Lower leg skin (tissue), 3 donors: ENCODE measurements at regions not wholly inside any gene's neighbourhood (a gene's known extent, or its start where the extent isn't known, plus 50 kb on each side); places are given as distances from the start of the nearest gene placed in this dataset.

ENCODE experiments used
- POLR2A ChIP-seq, 2 donors: fragments of 450-650 bp; IDR thresholded peaks; one replicate each; pipeline ENCODE4 v1.6.1; 2016 to 2017; ENCODE audit warnings: antibody characterized with exemption in 2 of 2, mild to moderate bottlenecking in 1 of 2, moderate library complexity in 1 of 2
- TF ChIP-seq, protein P1 (sequence below), 3 donors: fragments of 450-650 bp; IDR thresholded peaks; one replicate each; pipeline ENCODE4 v1.5.1; 2016; ENCODE audit warnings: antibody characterized with exemption in 3 of 3, mild to moderate bottlenecking in 3 of 3, moderate library complexity in 2 of 3

DNA sequence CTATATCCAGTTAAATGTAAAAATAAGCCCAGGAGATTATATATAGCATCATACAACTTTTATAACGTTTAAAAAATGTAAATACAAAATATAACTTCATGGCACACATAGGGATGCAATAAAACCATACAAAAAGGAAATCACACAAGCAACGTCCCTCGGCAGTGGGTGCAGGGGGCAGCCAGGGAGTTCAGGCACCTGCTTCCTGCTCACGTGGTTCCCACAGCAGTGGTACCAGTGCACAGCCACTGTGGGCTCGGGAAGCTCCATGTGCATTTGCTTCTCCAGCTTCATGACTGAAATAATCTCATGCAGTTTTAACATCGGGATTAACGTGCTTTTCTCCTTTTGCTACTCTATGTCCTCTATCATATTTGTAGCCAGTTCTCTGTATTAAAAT, 255.5 kb upstream of the CXCL12 start:
- no peak for TF ChIP-seq POLR2A (IDR thresholded peaks at IDR 0.05)
- TF ChIP-seq, protein P1, sequence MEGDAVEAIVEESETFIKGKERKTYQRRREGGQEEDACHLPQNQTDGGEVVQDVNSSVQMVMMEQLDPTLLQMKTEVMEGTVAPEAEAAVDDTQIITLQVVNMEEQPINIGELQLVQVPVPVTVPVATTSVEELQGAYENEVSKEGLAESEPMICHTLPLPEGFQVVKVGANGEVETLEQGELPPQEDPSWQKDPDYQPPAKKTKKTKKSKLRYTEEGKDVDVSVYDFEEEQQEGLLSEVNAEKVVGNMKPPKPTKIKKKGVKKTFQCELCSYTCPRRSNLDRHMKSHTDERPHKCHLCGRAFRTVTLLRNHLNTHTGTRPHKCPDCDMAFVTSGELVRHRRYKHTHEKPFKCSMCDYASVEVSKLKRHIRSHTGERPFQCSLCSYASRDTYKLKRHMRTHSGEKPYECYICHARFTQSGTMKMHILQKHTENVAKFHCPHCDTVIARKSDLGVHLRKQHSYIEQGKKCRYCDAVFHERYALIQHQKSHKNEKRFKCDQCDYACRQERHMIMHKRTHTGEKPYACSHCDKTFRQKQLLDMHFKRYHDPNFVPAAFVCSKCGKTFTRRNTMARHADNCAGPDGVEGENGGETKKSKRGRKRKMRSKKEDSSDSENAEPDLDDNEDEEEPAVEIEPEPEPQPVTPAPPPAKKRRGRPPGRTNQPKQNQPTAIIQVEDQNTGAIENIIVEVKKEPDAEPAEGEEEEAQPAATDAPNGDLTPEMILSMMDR (IDR thresholded peaks at IDR 0.05): no peak
